GM12878 (cell line): ENCODE measurements at regions not wholly inside any gene's neighbourhood (a gene's known extent, or its start where the extent isn't known, plus 50 kb on each side); places are given as distances from the start of the nearest gene placed in this dataset.

Experiments used
- ATAC-seq: fragments of 200-7000 bp; cut with Tn5 transposase; 3 replicates; pipeline ENCODE4 v1.9.1; 2020; ENCODE audit warnings: mild to moderate bottlenecking, moderate library complexity
- BruUV-seq: library from RNA; stranded (reverse); fragments of 400-500 nt; replicated peaks from 2 replicates; lab custom pipeline; 2021; lab: Mats Ljungman, UMichigan
- CTCF ChIA-PET: fragments of 300-600 bp; sonication (Branson Sonifier 250); formaldehyde crosslinking; extraction: SDS; loops from one replicate; lab custom pipeline; 2021; ENCODE audit warnings: inconsistent platforms; lab: Yijun Ruan, JAX
- POLR2A ChIA-PET: fragments of 350-600 bp; formaldehyde crosslinking; extraction: SDS; loops from one replicate; lab custom pipeline; 2021; ENCODE audit warnings: inconsistent platforms; lab: Charles Lee
- RAD21 ChIA-PET: fragments of 300-600 bp; sonication (Branson Sonifier 250); formaldehyde crosslinking; loops from one replicate; lab custom pipeline; 2023; ENCODE audit warnings: antibody characterized with exemption; ENCODE audit not compliant: unreplicated experiment; lab: Charles Lee
- SMC1A ChIA-PET: fragments of 300-600 bp; sonication (Branson Sonifier 250); formaldehyde crosslinking; loops from one replicate; lab custom pipeline; 2023; ENCODE audit not compliant: unreplicated experiment, uncharacterized antibody; lab: Charles Lee
- DNase-seq: peaks from one replicate; pipeline ENCODE4 v3.0.0-alpha.2; 2011; ENCODE audit warnings: low read depth, low spot score
- FAIRE-seq: peaks from 3 replicates; lab custom pipeline; 2011; peaks lifted over from hg19 to GRCh38; lab: Jason Lieb, UNC
- H2AFZ ChIP-seq: 2 replicates; pipeline ENCODE4 v1.6.0; 2011; ENCODE audit warnings: low read depth, low read length, control low read depth; ENCODE audit not compliant: control insufficient read depth
- H3K27ac ChIP-seq: 2 replicates; pipeline ENCODE4 v1.5.1; 2011; ENCODE audit warnings: control low read depth; ENCODE audit not compliant: control insufficient read depth, insufficient read depth
- H3K27me3 ChIP-seq, 2 experiments: replicated peaks in 1 of 2; 2 replicates each; pipeline versions ENCODE4 v1.6.0 to v1.6.1; 2011; ENCODE audit warnings: low read length in 1 of 2; ENCODE audit not compliant: control insufficient read depth in 2 of 2, insufficient read depth in 2 of 2
- H3K36me3 ChIP-seq, 2 experiments: 2 replicates each; pipeline ENCODE4 v1.5.1; 2011; ENCODE audit warnings: low read length in 1 of 2; ENCODE audit not compliant: control insufficient read depth in 2 of 2, insufficient read depth in 2 of 2
- H3K4me1 ChIP-seq: 2 replicates; pipeline ENCODE4 v1.6.1; 2011; ENCODE audit warnings: mild to moderate bottlenecking, low read length, moderate library complexity, mixed read lengths; ENCODE audit not compliant: control insufficient read depth, insufficient read depth
- H3K4me2 ChIP-seq: 2 replicates; pipeline ENCODE4 v1.6.0; 2011; ENCODE audit warnings: control low read depth; ENCODE audit not compliant: control insufficient read depth, insufficient read depth
- H3K4me3 ChIP-seq: fragments of 200-600 bp; sonication (generic); 2 replicates; pipeline ENCODE4 v1.5.1; 2016
- H3K79me2 ChIP-seq: 2 replicates; pipeline ENCODE4 v1.6.0; 2011; ENCODE audit warnings: low read length; ENCODE audit not compliant: control insufficient read depth, insufficient read depth
- H3K9ac ChIP-seq: 2 replicates; pipeline ENCODE4 v1.8.0; 2011; ENCODE audit warnings: low read length, control low read depth, mixed read lengths; ENCODE audit not compliant: control insufficient read depth, insufficient read depth
- H3K9me3 ChIP-seq: replicated peaks from 3 replicates; pipeline ENCODE4 v1.5.1; 2011; ENCODE audit warnings: mild to moderate bottlenecking, low read length; ENCODE audit not compliant: control insufficient read depth, insufficient read depth
- H4K20me1 ChIP-seq: 2 replicates; pipeline ENCODE4 v1.6.0; 2011; ENCODE audit not compliant: control insufficient read depth, insufficient read depth
- HCFC1 ChIP-seq: fragments of 150-350 bp; IDR thresholded peaks from 2 replicates; pipeline ENCODE4 v1.6.1; 2014; ENCODE audit warnings: low read length
- MYC ChIP-seq: IDR thresholded peaks from 2 replicates; pipeline ENCODE4 v1.6.1; 2011; ENCODE audit warnings: mild to moderate bottlenecking, low read length, moderate library complexity, inconsistent platforms; ENCODE audit not compliant: insufficient read depth, insufficient replicate concordance, insufficient read length, severe bottlenecking
- PAX5 ChIP-seq: IDR thresholded peaks from 2 replicates; pipeline ENCODE4 v1.6.1; 2011; ENCODE audit warnings: low read depth, low read length, borderline replicate concordance
- POLR2AphosphoS5 ChIP-seq: IDR thresholded peaks from 2 replicates; pipeline ENCODE4 v1.6.1; 2011; ENCODE audit warnings: mild to moderate bottlenecking, low read length, inconsistent platforms
- PRDM15 ChIP-seq: fragments of 450-650 bp; formaldehyde crosslinking; IDR thresholded peaks from 2 replicates; pipeline ENCODE4 v1.4.0; 2020; ENCODE audit warnings: mild to moderate bottlenecking, moderate library complexity
- ZNF592 ChIP-seq: fragments of 450-650 bp; IDR thresholded peaks from 2 replicates; pipeline ENCODE4 v1.6.1; 2017; ENCODE audit warnings: mild to moderate bottlenecking, moderate library complexity
- WGBS: methylation state at CpG from one replicate; pipeline ENCODE4 v1.1.6; 2016; ENCODE audit warnings: low lambda C conversion rate; ENCODE audit not compliant: insufficient replicate concordance, insufficient coverage; ENCODE audit errors: missing lambda C conversion rate; 5-methylcytosine and 5-hydroxymethylcytosine counted together
- in situ Hi-C: fragments of 300-500 bp; cut with MboI; formaldehyde crosslinking; loops from 9 replicates; pipeline ENCODE4 v1.14.3; 2018; ENCODE audit warnings: mixed read lengths
- intact Hi-C: fragments of 100-400 bp; cut with micrococcal nuclease; formaldehyde crosslinking; loops from one replicate; pipeline ENCODE4 v1.14.2; 2022; ENCODE audit not compliant: unreplicated experiment

- TF ChIP-seq ZNF592 = no peak
- TF ChIP-seq PAX5 = no peak
Observed at GRCh38 chr2:204441316-204441715, 104.0 kb upstream of the PARD3B start (continued).

- no TSS peak for BruUV-seq
- intact Hi-C loops = no loop called here
Observed at GRCh38 chr2:204445149-204445548, 100.1 kb upstream of the PARD3B start.

More at GRCh38 chr2:204445149-204445548, 100.1 kb upstream of the PARD3B start:
- no peak for ATAC-seq
- DNase-seq = no peak
- TF ChIP-seq PRDM15 (CRISPR knock-in tag) = no peak
- no peak for TF ChIP-seq MYC
- TF ChIP-seq POLR2AphosphoS5 = no peak
- TF ChIP-seq HCFC1 = no peak
- TF ChIP-seq, all 136 proteins: peak for 0
- in situ Hi-C loops = no loop called here
- H3K36me3 ChIP-seq = no peaks in the 10 kb centered on the region
- ChIA-PET POLR2A (no interaction called here), CTCF (no interaction called here), SMC1A (no interaction called here), RAD21 (no interaction called here)
- H3K4me2 ChIP-seq = no peak overlapping the region
- no peaks in the 10 kb centered on the region for H3K4me1 ChIP-seq
- no peaks in the 10 kb centered on the region for H3K79me2 ChIP-seq
- H2AFZ ChIP-seq = no peak overlapping the region
- FAIRE-seq = no peak
- no peaks in the 10 kb centered on the region for H4K20me1 ChIP-seq
- no peak overlapping the region for H3K4me3 ChIP-seq
- 13% methylated on average over 3 of the region's 3 CpGs for WGBS
- H3K27ac ChIP-seq = no peak overlapping the region
- no peak overlapping the region for H3K9ac ChIP-seq
- H3K27me3 ChIP-seq = no peaks in the 10 kb centered on the region
- no peaks in the 10 kb centered on the region for H3K9me3 ChIP-seq
